HEK293T (cell line): ENCODE measurements at regions not wholly inside any gene's neighbourhood (a gene's known extent, or its start where the extent isn't known, plus 50 kb on each side); places are given as distances from the start of the nearest gene placed in this dataset.
"Not testable (repeated sequence)": the region's sequence is repeated elsewhere in the genome, so short reads cannot be mapped to it uniquely, and the experiment has no call there.

ENCODE experiments used
- CTCF ChIA-PET: fragments of 350-600 bp; formaldehyde crosslinking; extraction: SDS; loops from one replicate; lab custom pipeline; 2021; ENCODE audit warnings: antibody characterized with exemption, inconsistent platforms; lab: Yijun Ruan, JAX
- POLR2A ChIA-PET: fragments of 350-600 bp; formaldehyde crosslinking; extraction: SDS; loops from one replicate; lab custom pipeline; 2020; ENCODE audit warnings: antibody characterized with exemption, inconsistent platforms; lab: Yijun Ruan, JAX
- DNase-seq: peaks from one replicate; pipeline ENCODE4 v3.0.0; 2012; ENCODE audit warnings: mixed read lengths; ENCODE audit errors: extremely low spot score
- ARNT ChIP-seq: fragments of 450-650 bp; IDR thresholded peaks from 2 replicates; pipeline ENCODE4 v1.6.1; 2017; ENCODE audit warnings: mild to moderate bottlenecking
- BHLHE40 ChIP-seq: fragments of 450-650 bp; IDR thresholded peaks from 2 replicates; pipeline ENCODE4 v1.6.1; 2016; ENCODE audit warnings: mild to moderate bottlenecking, moderate library complexity, borderline replicate concordance
- CTBP1 ChIP-seq: fragments of 450-650 bp; IDR thresholded peaks from 2 replicates; pipeline ENCODE4 v1.6.1; 2016; ENCODE audit warnings: borderline replicate concordance
- ELF4 ChIP-seq: fragments of 450-650 bp; IDR thresholded peaks from 2 replicates; pipeline ENCODE4 v1.6.1; 2017; ENCODE audit warnings: antibody characterized with exemption
- FOXA1 ChIP-seq: fragments of 450-650 bp; IDR thresholded peaks from 2 replicates; pipeline ENCODE4 v1.6.1; 2016; ENCODE audit warnings: mild to moderate bottlenecking
- FOXK2 ChIP-seq: fragments of 450-650 bp; IDR thresholded peaks from 2 replicates; pipeline ENCODE4 v1.6.1; 2016; ENCODE audit warnings: mild to moderate bottlenecking
- FOXM1 ChIP-seq: fragments of 450-650 bp; IDR thresholded peaks from 2 replicates; pipeline ENCODE4 v1.6.1; 2017; ENCODE audit warnings: mild to moderate bottlenecking, borderline replicate concordance
- HDGF ChIP-seq: fragments of 450-650 bp; IDR thresholded peaks from 2 replicates; pipeline ENCODE4 v1.6.1; 2017; ENCODE audit warnings: antibody characterized with exemption, borderline replicate concordance
- L3MBTL2 ChIP-seq: fragments of 450-650 bp; conservative IDR thresholded peaks from 2 replicates; pipeline ENCODE4 v1.6.1; 2016; ENCODE audit warnings: mild to moderate bottlenecking
- LEF1 ChIP-seq: fragments of 450-650 bp; IDR thresholded peaks from 2 replicates; pipeline ENCODE4 v1.6.1; 2017; ENCODE audit warnings: mild to moderate bottlenecking, borderline replicate concordance
- NFRKB ChIP-seq: fragments of 450-650 bp; IDR thresholded peaks from 2 replicates; pipeline ENCODE4 v1.6.1; 2016; ENCODE audit warnings: mild to moderate bottlenecking, moderate library complexity
- PKNOX1 ChIP-seq: fragments of 450-650 bp; IDR thresholded peaks from 2 replicates; pipeline ENCODE4 v1.6.1; 2016
- SP1 ChIP-seq: fragments of 450-650 bp; IDR thresholded peaks from 2 replicates; pipeline ENCODE4 v1.6.1; 2017
- SUZ12 ChIP-seq: fragments of 450-650 bp; IDR thresholded peaks from 2 replicates; pipeline ENCODE4 v1.6.1; 2016; ENCODE audit warnings: mild to moderate bottlenecking
- TARDBP ChIP-seq: fragments of 450-650 bp; IDR thresholded peaks from 2 replicates; pipeline ENCODE4 v1.6.1; 2016
- ZNF384 ChIP-seq: fragments of 450-650 bp; IDR thresholded peaks from 2 replicates; pipeline ENCODE4 v1.6.1; 2016

- ChIA-PET CTCF (no interaction called here), POLR2A (no interaction called here)
- TF ChIP-seq NFRKB (no peak), ARNT (no peak), BHLHE40 (no peak), L3MBTL2 (no peak)
- no peak for DNase-seq
These were observed 258.0 kb upstream of the EDNRA start for GRCh38 chr4:147222906-147223305.

GRCh38 chr4:147223576-147223975, 257.3 kb upstream of the EDNRA start:
- no peak for DNase-seq
- TF ChIP-seq ZNF384 (no peak), SP1 (no peak), BHLHE40 (no peak), LEF1 (no peak), ARNT (no peak), HDGF (no peak), PKNOX1 (no peak), CTBP1 (no peak), L3MBTL2 (no peak), FOXM1 (no peak), NFRKB (no peak), ELF4 (no peak), TARDBP (no peak)
- CTCF ChIA-PET, result no interaction called here
- POLR2A ChIA-PET, result no interaction called here

- TF ChIP-seq FOXA1 (no peak), HDGF (no peak), FOXM1 (no peak), ZNF384 (no peak), PKNOX1 (peak; percentile 57)
- no peak for DNase-seq
- ChIA-PET POLR2A (no interaction called here), CTCF (no interaction called here)
These were observed 244.1 kb upstream of the EDNRA start for GRCh38 chr4:147236806-147237205.

GRCh38 chr4:147244786-147245185, 236.1 kb upstream of the EDNRA start:
- DNase-seq, result no peak
- ChIA-PET POLR2A (no interaction called here), CTCF (interaction anchor here (0.6 kb wide), 1 partner anchor 102 kb away, joined by 3 read pairs; no protein-coding TSS in a partner anchor)
- TF ChIP-seq SP1 (no peak), FOXA1 (no peak), HDGF (no peak), L3MBTL2 (no peak), FOXM1 (no peak)

- ChIA-PET POLR2A (no interaction called here), CTCF (no interaction called here)
- TF ChIP-seq FOXK2, result no peak
- no peak for TF ChIP-seq SUZ12
- TF ChIP-seq SP1, result no peak
- TF ChIP-seq ARNT, result no peak
- TF ChIP-seq BHLHE40, result no peak
- TF ChIP-seq CTBP1, result no peak
- no peak for TF ChIP-seq ZNF384
- no peak for TF ChIP-seq NFRKB
- no peak for TF ChIP-seq ELF4
- TF ChIP-seq L3MBTL2, result no peak
- TF ChIP-seq LEF1, result no peak
- TF ChIP-seq PKNOX1, result no peak
- TF ChIP-seq HDGF, result no peak
- DNase-seq, result no peak
These were observed 234.8 kb upstream of the EDNRA start for GRCh38 chr4:147246096-147246495.

GRCh38 chr4:147246528-147246927, 234.4 kb upstream of the EDNRA start:
- POLR2A ChIA-PET, CTCF ChIA-PET, DNase-seq: not testable (repeated sequence)

GRCh38 chr4:147247579-147247978, 233.3 kb upstream of the EDNRA start:
- POLR2A ChIA-PET, result no interaction called here
- TF ChIP-seq TARDBP (no peak), NFRKB (no peak), HDGF (no peak), FOXK2 (no peak), FOXM1 (no peak), ELF4 (no peak), L3MBTL2 (no peak), PKNOX1 (no peak), ARNT (no peak)
- CTCF ChIA-PET, result no interaction called here
- no peak for DNase-seq
